PFSK-1 (cell line): ENCODE measurements at regions not wholly inside any gene's neighbourhood (a gene's known extent, or its start where the extent isn't known, plus 50 kb on each side); places are given as distances from the start of the nearest gene placed in this dataset.

Experiments
- FOXP2 ChIP-seq: optimal IDR thresholded peaks from 2 replicates; pipeline ENCODE3; 2011; ENCODE audit warnings: borderline replicate concordance, control low read depth, inconsistent platforms; ENCODE audit not compliant: insufficient read depth; ENCODE audit errors: extremely low read length, extremely low read depth
- POLR2AphosphoS5 ChIP-seq: IDR thresholded peaks from 2 replicates; pipeline ENCODE4 v1.6.1; 2012; ENCODE audit warnings: low read depth, mild to moderate bottlenecking, control low read depth, low read length, moderate library complexity
- REST ChIP-seq, 2 experiments: IDR thresholded peaks; 2 replicates each; pipeline versions ENCODE4 v1.6.1 to v1.8.0; 2011 to 2012; ENCODE audit warnings: low read depth in 2 of 2, low read length in 2 of 2, control low read depth in 1 of 2, inconsistent platforms in 1 of 2, mild to moderate bottlenecking in 1 of 2, moderate library complexity in 1 of 2; ENCODE audit not compliant: insufficient read depth in 1 of 2
- SIN3A ChIP-seq: IDR thresholded peaks from 2 replicates; pipeline ENCODE4 v1.6.1; 2012; ENCODE audit warnings: mild to moderate bottlenecking, low read length, moderate library complexity, borderline replicate concordance; ENCODE audit not compliant: insufficient read depth
- TAF1 ChIP-seq: IDR thresholded peaks from 2 replicates; pipeline ENCODE4 v1.6.1; 2012; ENCODE audit warnings: low read length, control low read depth, borderline replicate concordance; ENCODE audit not compliant: insufficient read depth

- TF ChIP-seq REST (IDR thresholded peaks at IDR 0.05; ENCODE audit: insufficient read depth in 1 of 2, low read depth in 2 of 2, low read length in 2 of 2) (no peak), POLR2AphosphoS5 (no peak), TAF1 (no peak), SIN3A (no peak), FOXP2 (no peak)
Measured at GRCh38 chr4:13860126-13860525, 232.6 kb upstream of the BOD1L1 start.
